Activated CD8-positive, alpha-beta T cell treated with anti-CD3 and anti-CD28 coated beads, Interleukin-2, amount 10 ng/mL, durations not matched to agents 7 days and 5 days (primary cell): ENCODE measurements at regions not wholly inside any gene's neighbourhood (a gene's known extent, or its start where the extent isn't known, plus 50 kb on each side); places are given as distances from the start of the nearest gene placed in this dataset.

Source experiments
- ATAC-seq: fragments of 150-1000 bp; cut with Tn5 transposase; one replicate; pipeline ENCODE4 v1.10.0; 2021; ENCODE audit warnings: moderate library complexity
- CTCF ChIA-PET: fragments of 350-600 bp; sonication (Branson Sonifier 250); formaldehyde crosslinking; loops from one replicate; lab custom pipeline; 2021; ENCODE audit warnings: antibody characterized with exemption; lab: Charles Lee
- POLR2A ChIA-PET: fragments of 350-600 bp; sonication (Branson Sonifier 250); formaldehyde crosslinking; loops from one replicate; lab custom pipeline; 2021; ENCODE audit warnings: antibody characterized with exemption; lab: Charles Lee
- DNase-seq: peaks from one replicate; pipeline ENCODE4 v3.0.0-alpha.2; 2020
- H3K27ac Mint-ChIP-seq: one replicate; pipeline ENCODE4 v1.8.0; 2021; ENCODE audit warnings: mild to moderate bottlenecking, mixed read lengths
- H3K27me3 Mint-ChIP-seq: one replicate; pipeline ENCODE4 v1.8.0; 2021; ENCODE audit warnings: low read depth, mixed read lengths
- H3K36me3 Mint-ChIP-seq: one replicate; pipeline ENCODE4 v1.8.0; 2021; ENCODE audit warnings: low read depth, mixed read lengths
- H3K4me1 Mint-ChIP-seq: one replicate; pipeline ENCODE4 v1.8.0; 2021; ENCODE audit warnings: low read depth, mixed read lengths
- H3K4me3 Mint-ChIP-seq: one replicate; pipeline ENCODE4 v1.8.0; 2021; ENCODE audit warnings: mild to moderate bottlenecking, mixed read lengths
- H3K9me3 Mint-ChIP-seq: one replicate; pipeline ENCODE4 v1.8.0; 2022; ENCODE audit warnings: mixed read lengths; ENCODE audit not compliant: insufficient read depth

DNA sequence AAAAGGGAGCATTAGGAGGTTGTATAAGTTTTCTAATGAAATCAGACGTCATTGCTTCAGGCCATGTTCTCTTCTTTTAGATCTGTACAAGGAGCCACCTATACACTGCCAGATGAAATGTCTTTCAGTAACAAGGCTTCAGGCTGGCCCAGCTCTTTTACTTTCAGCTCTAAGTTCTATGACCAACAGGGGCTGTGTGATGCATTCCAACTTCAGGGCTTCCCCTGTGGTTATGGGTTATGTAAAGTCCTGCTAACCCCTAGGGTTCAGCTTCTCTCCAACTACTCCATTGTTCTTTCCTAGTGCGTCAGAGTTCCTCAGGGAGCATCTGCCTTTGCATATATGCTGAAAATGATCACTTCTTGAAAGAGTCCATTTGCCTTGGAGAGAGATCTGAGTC lies 79.4 kb upstream of the TTC29 start:
- H3K9me3 Mint-ChIP-seq: no peaks in the 10 kb centered on the region
- peaks cover 2% of the 10 kb centered on the region for H3K27me3 Mint-ChIP-seq
- ChIA-PET CTCF (no interaction called here), POLR2A (no interaction called here)
- H3K4me1 Mint-ChIP-seq: no peaks in the 10 kb centered on the region
- no peak overlapping the region for H3K27ac Mint-ChIP-seq
- no peak overlapping the region for H3K4me3 Mint-ChIP-seq
- ATAC-seq (no peak), DNase-seq (no peak)
- H3K36me3 Mint-ChIP-seq: no peaks in the 10 kb centered on the region

- Mint-ChIP-seq H3K4me3 (no peak overlapping the region), H3K27ac (no peak overlapping the region), H3K27me3 (peaks cover 5% of the 10 kb centered on the region), H3K36me3 (no peaks in the 10 kb centered on the region), H3K9me3 (no peaks in the 10 kb centered on the region), H3K4me1 (no peaks in the 10 kb centered on the region)
- ATAC-seq: no peak
- CTCF ChIA-PET: no interaction called here
- POLR2A ChIA-PET: no interaction called here
- no peak for DNase-seq
Observed at GRCh38 chr4:147029296-147029695, 83.6 kb upstream of the TTC29 start.

GRCh38 chr4:147034372-147034771 lies 88.7 kb upstream of the TTC29 start:
- H3K36me3 Mint-ChIP-seq: no peaks in the 10 kb centered on the region
- no peak for DNase-seq
- CTCF ChIA-PET: interaction anchor here (1.3 kb wide), 1 partner anchor 15 kb away, joined by 5 read pairs; no protein-coding TSS in a partner anchor

DNA sequence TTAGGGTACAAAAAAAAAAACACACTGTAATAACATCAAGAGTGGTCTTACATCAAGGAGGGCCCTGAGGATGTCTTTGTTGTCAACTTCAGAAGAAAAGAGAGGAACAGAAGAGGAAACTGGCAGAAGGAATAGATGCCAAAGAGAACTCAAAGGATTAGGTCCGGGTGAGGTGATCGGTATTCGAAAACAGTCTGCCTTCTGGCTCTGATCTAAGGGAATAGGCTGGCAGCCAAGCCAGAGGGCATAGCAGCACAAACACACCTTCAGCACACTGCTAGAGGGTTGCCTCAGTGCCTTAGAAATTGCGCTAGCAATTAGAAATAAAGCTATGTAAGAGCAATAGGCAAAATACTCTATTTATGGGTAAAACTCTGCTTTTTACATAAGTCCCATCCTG lies 91.4 kb upstream of the TTC29 start:
- H3K4me1 Mint-ChIP-seq: no peaks in the 10 kb centered on the region
- POLR2A ChIA-PET: no interaction called here
- no peak for ATAC-seq
- no peak overlapping the region for H3K4me3 Mint-ChIP-seq
- CTCF ChIA-PET: no interaction called here
- peaks cover 12% of the 10 kb centered on the region for H3K27me3 Mint-ChIP-seq
- H3K9me3 Mint-ChIP-seq: no peaks in the 10 kb centered on the region
- H3K36me3 Mint-ChIP-seq: no peaks in the 10 kb centered on the region
- DNase-seq: no peak
- H3K27ac Mint-ChIP-seq: no peak overlapping the region

More at GRCh38 chr4:147034372-147034771, 88.7 kb upstream of the TTC29 start:
- Mint-ChIP-seq H3K4me3 (no peak overlapping the region), H3K27ac (no peak overlapping the region), H3K9me3 (no peaks in the 10 kb centered on the region), H3K4me1 (no peaks in the 10 kb centered on the region), H3K27me3 (peaks cover 12% of the 10 kb centered on the region)
- ATAC-seq: no peak
- POLR2A ChIA-PET: interaction anchor here (0.6 kb wide), 1 partner anchor 1027 kb away, joined by 3 read pairs; no protein-coding TSS in a partner anchor

DNA sequence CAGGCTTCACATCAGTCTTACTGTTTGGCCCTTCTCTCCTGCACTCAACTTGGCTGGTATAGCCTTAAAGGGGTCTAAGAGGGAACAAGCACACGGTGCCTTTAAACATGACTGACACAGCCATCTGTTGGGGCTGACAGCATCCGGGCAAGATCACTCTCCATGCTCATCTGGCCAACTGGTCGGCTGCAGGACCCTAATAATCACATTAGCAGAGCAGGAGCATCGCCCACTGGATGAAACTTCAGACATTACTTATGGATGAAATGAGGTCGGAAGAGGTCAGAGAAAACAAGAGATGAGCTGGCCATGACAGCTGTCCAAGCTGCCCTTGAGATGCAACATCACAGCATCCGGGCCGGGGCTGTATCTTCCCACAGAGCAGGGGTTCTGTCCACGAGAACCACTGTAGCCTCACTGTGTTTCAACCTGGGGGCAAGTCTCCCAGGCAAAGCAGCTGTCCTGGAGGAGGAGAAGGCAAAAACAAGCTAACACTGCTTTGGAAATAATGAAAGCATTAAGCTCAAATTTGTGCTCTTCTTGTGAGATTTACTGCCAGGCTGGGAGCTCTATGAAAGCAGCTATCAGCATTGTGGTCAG lies 94.4 kb upstream of the TTC29 start:
- ChIA-PET POLR2A (no interaction called here), CTCF (no interaction called here)
- Mint-ChIP-seq H3K4me3 (no peak overlapping the region), H3K36me3 (no peaks in the 10 kb centered on the region), H3K9me3 (no peaks in the 10 kb centered on the region), H3K4me1 (no peaks in the 10 kb centered on the region), H3K27me3 (peaks cover 7% of the 10 kb centered on the region), H3K27ac (no peak overlapping the region)
- ATAC-seq: no peak
- DNase-seq: no peak

DNA sequence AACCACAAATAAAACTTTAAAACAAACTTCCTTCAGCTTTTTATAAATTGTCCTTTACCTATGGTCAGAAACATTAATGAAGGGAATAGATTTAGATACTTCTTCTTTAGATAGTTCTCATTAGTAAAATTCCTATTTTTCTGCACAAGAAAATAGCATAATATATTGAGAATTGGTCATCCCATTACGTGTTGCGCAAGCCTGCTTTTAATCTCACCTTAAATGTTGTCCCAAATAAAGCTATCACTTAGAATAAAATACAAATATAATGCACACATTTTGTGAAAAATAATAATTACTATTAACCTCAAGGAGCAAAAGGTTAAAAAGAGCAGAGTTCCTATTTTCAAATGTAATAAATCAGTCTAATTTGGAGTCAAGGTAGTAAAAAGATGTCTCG lies 95.2 kb upstream of the TTC29 start:
- CTCF ChIA-PET: no interaction called here
- DNase-seq: no peak
- POLR2A ChIA-PET: no interaction called here
- Mint-ChIP-seq H3K27ac (no peak overlapping the region), H3K27me3 (peaks cover 7% of the 10 kb centered on the region), H3K9me3 (no peaks in the 10 kb centered on the region), H3K4me1 (no peaks in the 10 kb centered on the region), H3K4me3 (no peak overlapping the region), H3K36me3 (no peaks in the 10 kb centered on the region)
- no peak for ATAC-seq

DNA sequence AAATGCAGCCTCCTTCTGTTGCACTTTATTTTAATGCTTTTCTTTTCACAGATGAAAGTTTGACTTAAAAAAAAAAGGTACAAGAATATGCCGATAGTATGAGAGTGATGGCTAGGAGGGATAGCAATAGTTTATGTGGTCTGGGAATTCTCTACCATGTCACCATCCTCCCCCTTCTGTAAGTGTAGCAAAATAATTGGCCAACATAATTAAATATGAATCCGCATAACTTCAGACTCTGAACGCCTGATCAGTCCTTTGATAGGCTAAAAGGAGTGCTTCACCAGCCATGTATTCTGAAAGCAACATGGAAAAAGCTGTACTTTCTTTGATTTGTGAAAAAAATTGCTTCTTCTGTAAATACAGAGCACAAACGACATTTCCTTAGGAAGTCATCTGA lies 95.7 kb upstream of the TTC29 start:
- no peak overlapping the region for H3K4me3 Mint-ChIP-seq
- ChIA-PET CTCF (interaction anchor here (0.7 kb wide), 1 partner anchor 1193 kb away, joined by 3 read pairs; no protein-coding TSS in a partner anchor), POLR2A (no interaction called here)
- no peaks in the 10 kb centered on the region for H3K4me1 Mint-ChIP-seq
- no peaks in the 10 kb centered on the region for H3K9me3 Mint-ChIP-seq
- H3K36me3 Mint-ChIP-seq: no peaks in the 10 kb centered on the region
- H3K27ac Mint-ChIP-seq: no peak overlapping the region
- ATAC-seq: no peak
- DNase-seq: no peak
- H3K27me3 Mint-ChIP-seq: peaks cover 8% of the 10 kb centered on the region

- H3K27me3 Mint-ChIP-seq: peaks cover 11% of the 10 kb centered on the region
- POLR2A ChIA-PET: no interaction called here
- H3K9me3 Mint-ChIP-seq: no peaks in the 10 kb centered on the region
- no peak overlapping the region for H3K4me3 Mint-ChIP-seq
- no peak for ATAC-seq
- no peaks in the 10 kb centered on the region for H3K4me1 Mint-ChIP-seq
- no peak for DNase-seq
- H3K36me3 Mint-ChIP-seq: no peaks in the 10 kb centered on the region
- no peak overlapping the region for H3K27ac Mint-ChIP-seq
- CTCF ChIA-PET: interaction anchor here (0.7 kb wide), 1 partner anchor 1194 kb away, joined by 3 read pairs; no protein-coding TSS in a partner anchor
Observed at GRCh38 chr4:147042046-147042445, 96.4 kb upstream of the TTC29 start.

DNA sequence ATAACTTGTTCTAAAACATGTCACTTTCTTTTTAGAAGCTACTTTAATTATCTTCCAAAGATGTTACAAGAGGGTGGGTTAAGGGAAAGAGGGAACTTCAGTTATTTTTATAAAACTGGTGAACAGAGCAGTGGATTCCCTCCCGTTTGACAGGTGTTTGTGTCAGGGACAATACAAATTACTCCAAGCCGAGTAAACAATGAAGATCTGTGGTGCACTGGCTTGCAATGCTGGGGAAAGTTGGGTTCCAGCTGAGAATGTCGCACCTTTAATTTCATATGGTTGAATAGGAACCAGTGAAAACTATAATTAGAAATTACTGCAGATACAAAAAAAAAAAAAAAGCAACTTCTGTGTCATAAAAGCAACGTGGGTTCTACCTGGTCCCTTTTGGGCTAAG lies 98.6 kb upstream of the TTC29 start:
- Mint-ChIP-seq H3K36me3 (no peaks in the 10 kb centered on the region), H3K27me3 (peaks cover 5% of the 10 kb centered on the region), H3K27ac (no peak overlapping the region), H3K4me3 (no peak overlapping the region), H3K9me3 (no peaks in the 10 kb centered on the region), H3K4me1 (no peaks in the 10 kb centered on the region)
- DNase-seq: no peak
- CTCF ChIA-PET: interaction anchor here (0.5 kb wide), 1 partner anchor 720 kb away, joined by 3 read pairs; no protein-coding TSS in a partner anchor
- no peak for ATAC-seq
- POLR2A ChIA-PET: no interaction called here

DNA sequence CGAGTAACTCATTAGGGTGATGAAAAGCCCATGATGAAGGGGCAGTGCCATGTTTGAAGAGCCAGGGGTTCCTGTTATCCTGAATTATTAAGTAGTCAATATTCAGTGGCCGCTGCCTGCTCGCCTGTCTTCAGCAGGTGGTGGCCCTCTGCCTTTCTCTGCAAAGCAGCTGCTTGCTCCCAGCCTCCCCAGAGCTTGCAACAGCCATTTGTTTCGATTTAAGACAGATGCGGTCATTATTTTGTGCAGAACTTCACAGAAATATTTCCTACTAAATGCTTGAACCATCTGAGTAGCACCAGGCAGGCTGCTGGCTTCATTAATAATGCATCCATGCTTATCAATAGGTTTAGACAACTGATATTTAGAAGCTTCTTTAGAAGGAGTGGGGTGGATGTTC lies 104.3 kb upstream of the TTC29 start:
- DNase-seq (no peak), ATAC-seq (no peak)
- no peak overlapping the region for H3K27ac Mint-ChIP-seq
- ChIA-PET CTCF (no interaction called here), POLR2A (no interaction called here)
- peaks cover 18% of the 10 kb centered on the region for H3K27me3 Mint-ChIP-seq
- H3K4me1 Mint-ChIP-seq: no peaks in the 10 kb centered on the region
- no peaks in the 10 kb centered on the region for H3K9me3 Mint-ChIP-seq
- H3K36me3 Mint-ChIP-seq: no peaks in the 10 kb centered on the region
- no peak overlapping the region for H3K4me3 Mint-ChIP-seq

DNA sequence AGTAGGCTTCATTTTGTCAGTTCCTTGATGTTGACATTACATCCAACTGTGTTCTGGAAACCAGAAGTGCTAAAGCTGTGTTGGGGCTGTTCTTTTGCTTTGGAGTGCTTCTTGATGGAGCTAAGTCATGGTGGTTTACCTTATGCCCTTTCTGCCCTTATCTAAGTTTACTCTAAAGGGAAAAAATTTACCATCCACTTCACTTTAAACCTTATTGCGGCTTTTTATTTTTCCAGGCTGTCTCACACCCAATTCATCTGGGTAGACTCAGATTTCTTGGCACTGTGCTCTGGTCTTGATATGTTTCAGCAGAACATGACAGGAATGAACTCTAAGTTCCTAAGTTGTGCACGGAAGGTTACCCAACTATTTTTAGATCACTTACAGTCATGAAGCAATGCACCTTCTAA lies 104.7 kb upstream of the TTC29 start:
- Mint-ChIP-seq H3K27me3 (peaks cover 18% of the 10 kb centered on the region), H3K4me3 (no peak overlapping the region), H3K27ac (no peak overlapping the region), H3K36me3 (no peaks in the 10 kb centered on the region), H3K4me1 (no peaks in the 10 kb centered on the region), H3K9me3 (no peaks in the 10 kb centered on the region)
- no peak for ATAC-seq
- ChIA-PET CTCF (no interaction called here), POLR2A (no interaction called here)
- DNase-seq: no peak

DNA sequence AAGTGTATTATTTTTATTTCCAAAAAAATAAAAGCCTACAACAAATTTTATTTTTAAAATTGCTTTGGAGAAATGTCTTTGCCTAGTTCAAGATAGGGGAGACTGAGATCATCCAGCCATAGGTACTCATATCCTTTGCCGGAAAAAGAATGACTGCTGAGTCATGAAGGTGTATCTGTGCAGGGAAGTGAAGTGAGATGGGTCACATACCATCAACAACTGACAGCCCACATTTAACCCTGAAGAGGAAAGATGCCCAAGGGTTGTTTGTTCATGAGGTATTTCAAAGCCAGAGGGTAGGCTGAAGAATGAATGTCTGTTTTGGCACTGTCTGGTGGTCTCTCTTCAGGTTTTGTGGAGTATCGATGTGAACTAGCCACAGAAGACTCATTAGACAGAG lies 106.7 kb upstream of the TTC29 start:
- H3K27me3 Mint-ChIP-seq: peaks cover 15% of the 10 kb centered on the region
- ATAC-seq: no peak
- no peaks in the 10 kb centered on the region for H3K9me3 Mint-ChIP-seq
- no peak overlapping the region for H3K27ac Mint-ChIP-seq
- H3K36me3 Mint-ChIP-seq: no peaks in the 10 kb centered on the region
- H3K4me3 Mint-ChIP-seq: no peak overlapping the region
- ChIA-PET POLR2A (no interaction called here), CTCF (no interaction called here)
- DNase-seq: no peak
- peaks cover 5% of the 10 kb centered on the region for H3K4me1 Mint-ChIP-seq
